H1 (cell line): ENCODE measurements at regions not wholly inside any gene's neighbourhood (a gene's known extent, or its start where the extent isn't known, plus 50 kb on each side); places are given as distances from the start of the nearest gene placed in this dataset.

Experiments
- ATF2 ChIP-seq: IDR thresholded peaks from 2 replicates; pipeline ENCODE4 v1.6.1; 2012; ENCODE audit warnings: low read length, inconsistent platforms
- BRCA1 ChIP-seq: IDR thresholded peaks from 2 replicates; pipeline ENCODE4 v1.6.1; 2012; ENCODE audit warnings: low read depth, low read length, improper control_type of control experiment
- CEBPB ChIP-seq: IDR thresholded peaks from 2 replicates; pipeline ENCODE4 v1.6.1; 2012; ENCODE audit warnings: low read depth, low read length
- CTCF ChIP-seq, 3 experiments: IDR thresholded peaks; 1 replicate in 2 of 3; 2 replicates in 1 of 3; pipeline versions ENCODE4 v1.5.1 to v1.6.1; 2011; ENCODE audit warnings: low read length in 3 of 3, mild to moderate bottlenecking in 3 of 3, inconsistent platforms in 2 of 3, low read depth in 1 of 3, moderate library complexity in 1 of 3; ENCODE audit not compliant: insufficient read depth in 1 of 3; ENCODE audit errors: control extremely low read depth in 1 of 3
- EP300 ChIP-seq, 2 experiments: IDR thresholded peaks; 1 replicate in 1 of 2; 2 replicates in 1 of 2; pipeline ENCODE4 v1.6.1; 2011 to 2012; ENCODE audit warnings: low read depth in 2 of 2, low read length in 2 of 2, mild to moderate bottlenecking in 2 of 2, borderline replicate concordance in 1 of 2, inconsistent platforms in 1 of 2, moderate library complexity in 1 of 2
- EZH2 ChIP-seq: fragments of 200-600 bp; sonication (generic); IDR thresholded peaks from 2 replicates; pipeline ENCODE4 v1.7.1; 2012; ENCODE audit warnings: low read depth, mild to moderate bottlenecking, moderate library complexity, low read length, inconsistent platforms; ENCODE audit not compliant: severe bottlenecking
- HDAC6 ChIP-seq: IDR thresholded peaks from one replicate; pipeline ENCODE4 v1.7.1; 2012; ENCODE audit warnings: low read depth, mild to moderate bottlenecking, inconsistent platforms, low read length, moderate library complexity
- POLR2A ChIP-seq, 2 experiments: IDR thresholded peaks; 1 replicate in 1 of 2; 2 replicates in 1 of 2; pipeline ENCODE4 v1.6.1; 2011; ENCODE audit warnings: low read depth in 2 of 2, low read length in 2 of 2, mild to moderate bottlenecking in 2 of 2; ENCODE audit errors: control extremely low read depth in 1 of 2
- RAD21 ChIP-seq, 2 experiments: IDR thresholded peaks in 1 of 2; conservative IDR thresholded peaks in 1 of 2; 2 replicates each; pipeline ENCODE4 v1.6.1; 2011; ENCODE audit warnings: low read depth in 2 of 2, low read length in 2 of 2, improper control_type of control experiment in 1 of 2, inconsistent platforms in 1 of 2, mild to moderate bottlenecking in 1 of 2, moderate library complexity in 1 of 2
- RXRA ChIP-seq: IDR thresholded peaks from 2 replicates; pipeline ENCODE4 v1.6.1; 2011; ENCODE audit warnings: low read depth, mild to moderate bottlenecking, low read length, moderate library complexity; ENCODE audit not compliant: insufficient read depth
- SP2 ChIP-seq: IDR thresholded peaks from 2 replicates; pipeline ENCODE4 v1.6.1; 2012; ENCODE audit warnings: mild to moderate bottlenecking, low read length, inconsistent platforms
- TCF12 ChIP-seq: IDR thresholded peaks from 2 replicates; pipeline ENCODE4 v1.6.1; 2011; ENCODE audit warnings: low read depth, mild to moderate bottlenecking, low read length

- no peak for TF ChIP-seq CTCF (IDR thresholded peaks at IDR 0.05; ENCODE audit: control extremely low read depth in 1 of 3, insufficient read depth in 1 of 3, low read depth in 1 of 3, low read length in 3 of 3)
- TF ChIP-seq RXRA = no peak
- TF ChIP-seq CEBPB = no peak
- TF ChIP-seq EP300 (IDR thresholded peaks at IDR 0.05; ENCODE audit: borderline replicate concordance in 1 of 2, low read depth in 2 of 2, low read length in 2 of 2) = no peak
- TF ChIP-seq TCF12 = no peak
- no peak for TF ChIP-seq POLR2A (IDR thresholded peaks at IDR 0.05; ENCODE audit: control extremely low read depth in 1 of 2, low read depth in 2 of 2, low read length in 2 of 2)
- TF ChIP-seq RAD21 (IDR thresholded peaks at IDR 0.05 in 1 of 2, conservative IDR thresholded peaks at IDR 0.05 in 1 of 2; ENCODE audit: low read depth in 2 of 2, low read length in 2 of 2) = no peak
- TF ChIP-seq EZH2 = no peak
- no peak for TF ChIP-seq BRCA1
- TF ChIP-seq ATF2 = no peak
- no peak for TF ChIP-seq SP2
- no peak for TF ChIP-seq HDAC6
Measured at GRCh38 chr15:69542028-69542427, 89.4 kb downstream of the RPLP1 start.
